SKM-1 treated with dmso at 0.1 percent for 144 hours (cell line): ENCODE measurements at regions not wholly inside any gene's neighbourhood (a gene's known extent, or its start where the extent isn't known, plus 50 kb on each side); places are given as distances from the start of the nearest gene placed in this dataset.

Experiments used
- DNase-seq: peaks from one replicate; lab custom pipeline; 2025; ENCODE audit not compliant: unreplicated experiment; lab: John Stamatoyannopoulos, UW

- DNase-seq = no peak
Measured at GRCh38 chr21:16071761-16072160, 342.0 kb downstream of the USP25 start.

- no peak for DNase-seq
Measured at GRCh38 chr21:16072221-16072620, 342.4 kb downstream of the USP25 start.

- DNase-seq = no peak
Measured at GRCh38 chr21:16072737-16073136, 343.0 kb downstream of the USP25 start.

GRCh38 chr21:16073586-16073985 is 343.8 kb downstream of the USP25 start:
- DNase-seq = no peak

GRCh38 chr21:16074950-16075489 is 345.2 kb downstream of the USP25 start:
- DNase-seq = no peak

GRCh38 chr21:16075649-16076282 is 346.0 kb downstream of the USP25 start:
- DNase-seq = no peak

- DNase-seq = no peak
Measured at GRCh38 chr21:16076465-16076864, 346.7 kb downstream of the USP25 start.

GRCh38 chr21:16078382-16078781 is 348.6 kb downstream of the USP25 start:
- DNase-seq = no peak

GRCh38 chr21:16079830-16080229 is 350.0 kb downstream of the USP25 start:
- DNase-seq = no peak

GRCh38 chr21:16081304-16081703 is 351.5 kb downstream of the USP25 start:
- DNase-seq = no peak

GRCh38 chr21:16082038-16082816 is 352.4 kb downstream of the USP25 start:
- DNase-seq = peak; percentile 6

GRCh38 chr21:16084776-16085364 is 355.1 kb downstream of the USP25 start:
- no peak for DNase-seq

- no peak for DNase-seq
Measured at GRCh38 chr21:16085421-16085820, 355.6 kb downstream of the USP25 start.

- DNase-seq = no peak
Measured at GRCh38 chr21:16086121-16086520, 356.3 kb downstream of the USP25 start.

- no peak for DNase-seq
Measured at GRCh38 chr21:16086936-16087335, 357.2 kb downstream of the USP25 start.

- DNase-seq = no peak
Measured at GRCh38 chr21:16087523-16087922, 357.7 kb downstream of the USP25 start.

GRCh38 chr21:16088056-16088455 is 358.3 kb downstream of the USP25 start:
- DNase-seq = no peak

GRCh38 chr21:16095005-16095404 is 365.2 kb downstream of the USP25 start:
- DNase-seq = no peak

- no peak for DNase-seq
Measured at GRCh38 chr21:16096988-16097387, 367.2 kb downstream of the USP25 start.

- DNase-seq = no peak
Measured at GRCh38 chr21:16102113-16102512, 372.3 kb downstream of the USP25 start.

GRCh38 chr21:16108561-16109075 is 378.8 kb downstream of the USP25 start:
- no peak for DNase-seq
